VCaP (cell line): ENCODE measurements at regions not wholly inside any gene's neighbourhood (a gene's known extent, or its start where the extent isn't known, plus 50 kb on each side); places are given as distances from the start of the nearest gene placed in this dataset.
"Not testable (repeated sequence)": the region's sequence is repeated elsewhere in the genome, so short reads cannot be mapped to it uniquely, and the experiment has no call there.

ENCODE experiments used
- H3K27ac ChIP-seq: fragments of 450-650 bp; 2 replicates; pipeline ENCODE4 v1.5.1; 2017
- CTCF ChIP-seq: fragments of 450-650 bp; conservative IDR thresholded peaks from 2 replicates; pipeline ENCODE4 v1.5.1; 2017; ENCODE audit warnings: mild to moderate bottlenecking, moderate library complexity

- no peak for TF ChIP-seq CTCF
- H3K27ac ChIP-seq, result no peak overlapping the region
Measured at GRCh38 chr6:141953072-141953471, 179.7 kb upstream of the GJE1 start.

GRCh38 chr6:141946502-141946901 is 186.2 kb upstream of the GJE1 start:
- no peak for TF ChIP-seq CTCF

GRCh38 chr6:141938664-141939063 is 194.1 kb upstream of the GJE1 start:
- no peak overlapping the region for H3K27ac ChIP-seq
- no peak for TF ChIP-seq CTCF

More at GRCh38 chr6:141946502-141946901, 186.2 kb upstream of the GJE1 start:
- H3K27ac ChIP-seq, result no peak overlapping the region

GRCh38 chr6:141932685-141933084 is 200.0 kb upstream of the GJE1 start:
- TF ChIP-seq CTCF, result no peak
- H3K27ac ChIP-seq, result no peak overlapping the region

- not testable (repeated sequence) for H3K27ac ChIP-seq
Measured at GRCh38 chr6:141926200-141926900, 206.4 kb upstream of the GJE1 start.

GRCh38 chr6:141925001-141925400 is 207.7 kb upstream of the GJE1 start:
- TF ChIP-seq CTCF, result no peak
- no peak overlapping the region for H3K27ac ChIP-seq

- H3K27ac ChIP-seq, result no peak overlapping the region
- no peak for TF ChIP-seq CTCF
Measured at GRCh38 chr6:141922898-141923297, 209.8 kb upstream of the GJE1 start.

GRCh38 chr6:141916682-141917505 is 215.8 kb upstream of the GJE1 start:
- not testable (repeated sequence) for H3K27ac ChIP-seq
